ENCODE measurements at regions not wholly inside any gene's neighbourhood (a gene's known extent, or its start where the extent isn't known, plus 50 kb on each side); places are given as distances from the start of the nearest gene placed in this dataset.
"Not testable (repeated sequence)": the region's sequence is repeated elsewhere in the genome, so short reads cannot be mapped to it uniquely, and the experiment has no call there.

DNA sequence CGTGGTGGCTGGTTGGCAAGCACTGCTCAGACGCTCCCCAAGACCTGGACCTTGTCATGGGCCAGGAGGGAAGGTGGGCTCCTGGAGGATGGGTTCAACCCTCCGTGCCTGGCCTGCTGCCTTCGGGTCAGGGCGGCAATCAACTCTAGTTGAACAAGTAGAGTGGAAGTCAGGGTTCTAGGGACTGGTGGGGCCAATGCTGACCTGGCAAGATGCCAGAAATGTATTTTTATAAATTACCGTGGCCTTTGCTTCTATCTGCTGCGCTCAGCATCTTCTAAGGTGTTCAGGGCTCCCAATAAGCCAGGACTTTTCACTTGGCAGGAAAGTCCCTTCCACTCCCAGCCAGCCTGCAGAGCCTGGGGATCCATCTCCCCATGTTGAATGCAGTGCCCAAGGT is 207.1 kb upstream of the N4BP1 start:
- no peak for DNase-seq

DNA sequence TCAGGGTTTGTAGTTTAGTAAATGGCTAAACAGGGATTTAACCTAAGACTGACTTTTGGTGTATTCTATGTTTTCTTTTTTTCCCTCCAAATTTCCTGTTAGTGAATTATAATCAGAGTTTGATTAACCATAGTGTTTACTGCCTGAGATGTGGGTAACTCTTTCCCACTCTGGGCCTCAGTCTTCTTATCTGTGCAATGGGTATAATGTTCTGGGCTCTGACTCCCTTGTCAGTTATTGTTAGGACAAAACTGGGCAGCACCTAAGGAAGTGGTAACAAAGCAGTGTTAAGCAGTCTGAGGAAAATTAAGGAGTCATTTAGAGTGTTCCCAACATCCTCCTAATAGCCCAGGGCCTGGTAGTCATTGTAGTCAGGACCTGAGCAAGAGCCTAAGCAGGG is 206.4 kb upstream of the N4BP1 start:
- DNase-seq, result no peak

- no peak for DNase-seq
Measured at GRCh38 chr16:48814994-48815393, 205.0 kb upstream of the N4BP1 start.

- DNase-seq, result no peak
Measured at GRCh38 chr16:48813485-48813884, 203.5 kb upstream of the N4BP1 start.

- DNase-seq, result no peak
Measured at GRCh38 chr16:48812856-48813255, 202.9 kb upstream of the N4BP1 start.

GRCh38 chr16:48811478-48811877 is 201.5 kb upstream of the N4BP1 start:
- no peak for DNase-seq

DNA sequence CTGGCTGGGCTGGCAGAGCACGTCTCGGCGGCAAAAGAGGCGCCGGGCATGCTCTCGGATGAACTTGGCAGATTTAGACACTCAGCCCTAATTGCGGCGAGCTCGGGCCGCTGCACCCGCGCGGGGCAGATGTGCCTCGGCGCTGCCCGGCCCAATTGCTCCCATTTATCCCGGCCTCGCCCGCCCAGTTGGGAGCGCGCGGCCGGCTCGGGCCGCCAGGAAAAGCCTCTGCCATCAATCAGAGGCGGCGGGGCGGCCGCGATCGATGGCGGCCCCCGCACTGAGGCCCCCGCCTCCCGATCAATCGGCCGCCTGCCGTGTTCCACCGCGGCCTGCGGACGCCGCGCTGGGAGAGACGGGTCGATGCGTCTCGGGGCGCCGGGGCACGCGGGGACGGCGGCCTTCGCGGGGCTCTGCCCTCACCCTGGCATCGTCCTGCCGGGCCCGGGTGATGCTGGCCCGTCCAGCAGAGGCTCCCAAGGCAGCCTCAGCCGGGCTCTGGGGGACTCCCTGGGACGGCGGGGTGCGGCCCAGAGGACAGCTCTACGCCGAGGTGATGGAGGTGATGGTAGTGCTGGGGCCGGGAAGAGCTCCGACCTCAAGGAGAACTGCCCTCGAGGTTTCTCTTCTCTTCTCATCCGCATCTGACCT is 200.9 kb upstream of the N4BP1 start:
- no peak for DNase-seq

GRCh38 chr16:48810436-48810802 is 200.4 kb upstream of the N4BP1 start:
- DNase-seq, result no peak

- DNase-seq, result no peak
Measured at GRCh38 chr16:48790151-48790550, 180.2 kb upstream of the N4BP1 start.

GRCh38 chr16:48788475-48788874 is 178.5 kb upstream of the N4BP1 start:
- no peak for DNase-seq

GRCh38 chr16:48745541-48745940 is 135.6 kb upstream of the N4BP1 start:
- DNase-seq, result no peak

DNA sequence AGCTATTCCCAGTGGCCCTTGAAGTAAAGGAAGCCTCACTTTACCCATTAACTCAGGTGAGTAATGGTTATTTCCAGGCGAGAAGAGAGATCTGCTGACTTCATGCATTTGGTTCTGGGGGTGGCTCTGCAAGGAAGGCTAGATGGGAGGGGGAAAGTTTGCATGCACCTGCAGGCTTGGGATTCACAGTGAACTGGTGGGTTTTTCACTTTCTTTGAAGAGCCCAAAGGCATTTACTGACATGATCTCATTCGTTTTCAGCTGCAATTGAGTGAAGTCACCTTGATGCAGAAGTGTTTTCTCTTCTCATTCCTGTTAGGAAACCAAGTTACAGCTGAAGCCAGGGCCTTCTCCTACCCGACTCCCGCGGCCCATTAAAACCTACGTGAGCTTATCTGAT is 131.0 kb upstream of the N4BP1 start:
- DNase-seq, result no peak

DNA sequence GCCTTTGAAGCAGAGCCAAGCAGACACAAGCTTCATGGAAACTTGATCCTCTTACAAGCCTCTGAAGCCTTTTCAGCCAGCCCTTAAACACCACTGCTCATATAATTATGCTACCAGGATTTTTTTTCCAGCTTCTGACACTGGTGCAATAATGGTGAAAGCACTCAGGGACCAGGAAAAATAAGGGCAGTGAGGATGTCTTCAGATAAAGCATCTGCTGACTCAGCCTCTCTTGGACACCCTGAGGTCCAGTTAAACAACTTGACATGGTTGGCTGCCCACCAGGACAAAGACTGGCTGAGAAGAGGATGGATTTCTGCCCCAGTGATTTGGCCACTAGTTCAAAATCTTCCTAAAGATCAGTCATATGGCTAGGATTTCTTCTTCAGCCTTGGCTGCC is 124.2 kb upstream of the N4BP1 start:
- DNase-seq, result peak; percentile 47

- DNase-seq, result no peak
Measured at GRCh38 chr16:48704710-48705109, 94.7 kb upstream of the N4BP1 start.

- DNase-seq, result peak; percentile 90
Measured at GRCh38 chr16:48687421-48688038, 77.5 kb upstream of the N4BP1 start.

DNA sequence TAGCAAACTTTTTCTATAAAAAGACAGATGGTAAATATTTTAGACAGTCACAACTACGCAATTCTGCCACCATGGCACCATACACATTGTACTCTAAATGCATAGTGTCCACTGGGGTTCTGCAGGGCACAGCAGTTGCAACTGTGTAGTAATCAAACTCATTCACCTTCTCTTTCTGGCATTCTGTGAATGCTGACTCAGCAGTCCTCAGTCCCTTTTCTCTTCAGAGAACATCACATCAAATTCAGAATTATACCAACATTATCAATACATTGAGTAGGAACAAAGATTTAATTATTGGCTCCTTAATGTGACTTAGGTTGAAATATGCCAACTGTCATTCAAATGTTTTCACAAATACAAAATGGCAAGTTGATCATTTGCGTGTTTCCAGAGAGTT is 74.2 kb upstream of the N4BP1 start:
- no peak for DNase-seq

DNA sequence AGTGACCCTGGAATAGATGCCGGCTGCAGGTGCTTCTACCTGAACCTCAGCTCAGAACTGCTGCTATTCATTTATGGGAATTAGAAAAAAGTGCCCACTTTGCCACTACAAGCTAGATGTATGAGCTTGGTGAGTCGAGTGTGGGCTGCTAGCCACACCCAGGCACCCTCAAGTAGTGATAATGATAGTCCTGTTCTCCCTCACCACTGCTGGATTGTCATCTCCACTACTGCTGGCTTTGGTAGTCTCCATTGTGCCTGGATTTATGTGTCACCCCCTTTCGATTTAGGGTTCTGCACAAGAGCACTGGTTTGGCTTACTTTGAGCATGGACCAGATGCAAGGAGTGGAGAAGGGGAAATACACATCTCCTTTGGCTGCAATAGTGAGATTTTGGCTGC is 73.0 kb upstream of the N4BP1 start:
- DNase-seq, result no peak

DNA sequence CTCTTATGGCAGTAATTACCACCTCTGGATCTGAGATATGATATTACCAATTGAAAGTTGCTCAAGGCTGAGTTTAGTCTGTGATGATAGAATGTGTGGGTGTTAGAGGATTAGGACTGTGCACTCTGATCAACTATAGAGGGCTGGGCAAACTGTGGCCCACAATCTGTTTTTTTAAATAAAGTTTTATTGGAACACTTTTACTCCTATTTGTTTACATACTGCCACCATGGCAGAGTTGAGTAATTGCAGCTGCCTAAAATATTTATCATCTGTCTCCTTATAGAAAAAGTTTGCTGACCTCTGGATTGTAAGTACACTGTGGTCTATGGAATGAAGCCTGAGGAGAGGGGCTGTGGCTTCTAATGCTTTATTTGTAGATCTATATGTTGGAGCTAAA is 71.5 kb upstream of the N4BP1 start:
- DNase-seq, result no peak

DNA sequence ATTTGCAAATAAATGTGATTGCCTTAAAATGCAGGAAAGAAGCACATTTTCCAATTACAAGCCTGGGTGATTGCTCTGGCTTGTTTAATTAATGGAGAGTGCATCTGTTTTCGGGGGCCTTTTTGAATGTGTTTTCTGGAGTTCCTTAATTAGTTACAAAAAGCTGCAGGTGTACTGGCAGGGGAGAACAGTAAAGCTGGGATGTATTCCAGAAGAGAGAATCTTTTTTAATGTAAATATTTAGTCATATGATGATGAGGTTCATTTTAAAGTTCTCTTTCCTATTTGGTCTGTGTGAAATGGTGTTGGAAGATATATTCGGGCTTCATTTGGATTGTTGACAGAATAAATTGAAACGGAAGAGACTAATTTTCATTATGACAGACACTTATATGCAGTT is 70.9 kb upstream of the N4BP1 start:
- DNase-seq, result peak; percentile 97

DNA sequence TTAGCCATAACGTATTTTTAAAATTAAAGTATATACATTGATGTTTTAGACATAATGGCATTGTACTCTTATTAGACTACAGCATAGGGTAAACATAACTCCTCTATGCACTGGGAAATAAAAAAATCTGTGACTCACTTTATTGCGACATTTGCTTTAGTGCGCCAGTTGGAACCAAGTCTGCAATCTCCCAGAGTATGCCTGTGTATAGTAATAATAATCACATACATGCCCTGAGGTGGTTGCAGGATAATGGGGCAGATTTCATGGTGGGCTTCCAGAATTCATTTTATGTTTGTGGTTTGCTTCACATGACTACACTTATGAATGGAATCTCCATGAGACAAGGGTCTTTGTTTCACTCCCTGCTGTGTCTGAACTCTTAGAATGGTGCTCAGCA is 66.9 kb upstream of the N4BP1 start:
- no peak for DNase-seq

GRCh38 chr16:48668184-48668583 is 58.2 kb upstream of the N4BP1 start:
- DNase-seq, result not testable (repeated sequence)

DNA sequence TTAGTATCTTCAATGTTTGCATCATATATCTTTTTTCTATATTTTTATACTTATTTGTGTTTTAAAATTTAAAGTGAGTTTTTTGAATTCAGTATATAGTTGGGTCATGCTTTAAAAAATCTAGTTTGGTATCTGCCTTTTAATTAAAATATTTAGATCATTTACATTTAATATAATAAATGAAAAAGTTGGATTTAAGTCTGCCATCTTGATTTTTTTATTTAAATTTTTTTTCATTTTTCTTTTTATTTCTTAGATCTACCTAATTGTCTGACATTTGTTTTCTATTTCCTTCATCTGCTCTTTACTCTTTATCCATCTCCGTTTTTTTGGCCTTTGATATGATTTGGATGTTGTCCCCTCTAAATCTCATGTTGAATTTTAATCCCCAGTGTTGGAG is 50.0 kb upstream of the N4BP1 start:
- DNase-seq, result no peak
